ENCODE measurements at regions not wholly inside any gene's neighbourhood (a gene's known extent, or its start where the extent isn't known, plus 50 kb on each side); places are given as distances from the start of the nearest gene placed in this dataset.

DNA sequence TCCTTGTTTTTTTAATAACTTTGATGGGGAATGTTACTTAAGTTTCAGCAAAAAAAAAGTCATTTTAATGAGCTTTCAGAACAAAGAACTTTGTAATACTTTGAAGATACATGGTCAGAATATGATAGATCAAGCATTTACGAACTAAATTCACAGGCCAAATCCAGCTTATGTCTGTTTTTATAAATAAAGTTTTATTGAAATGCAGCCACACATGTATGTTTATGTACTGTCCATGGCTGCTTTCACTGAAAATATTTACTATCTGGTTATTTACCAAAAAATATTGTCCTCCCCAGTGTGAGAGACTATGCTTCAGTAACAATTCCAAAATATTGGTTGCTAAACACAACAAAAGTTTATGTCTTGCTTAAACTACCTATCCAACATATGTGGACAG is 366.7 kb downstream of the PIK3R1 start:
- Histone ChIP-seq H3K27me3 (replicated peaks in 1 of 7) (no peaks in the 10 kb centered on the region), H3K27ac (no peak overlapping the region), H3K4me1 (no peaks in the 10 kb centered on the region), H3K4me3 (no peak overlapping the region), H3K36me3 (no peaks in the 10 kb centered on the region), H3K9me3 (peaks cover 0 to 12% (median 5%) of the 10 kb centered on the region in 8 donors)
- TF ChIP-seq, protein P1, sequence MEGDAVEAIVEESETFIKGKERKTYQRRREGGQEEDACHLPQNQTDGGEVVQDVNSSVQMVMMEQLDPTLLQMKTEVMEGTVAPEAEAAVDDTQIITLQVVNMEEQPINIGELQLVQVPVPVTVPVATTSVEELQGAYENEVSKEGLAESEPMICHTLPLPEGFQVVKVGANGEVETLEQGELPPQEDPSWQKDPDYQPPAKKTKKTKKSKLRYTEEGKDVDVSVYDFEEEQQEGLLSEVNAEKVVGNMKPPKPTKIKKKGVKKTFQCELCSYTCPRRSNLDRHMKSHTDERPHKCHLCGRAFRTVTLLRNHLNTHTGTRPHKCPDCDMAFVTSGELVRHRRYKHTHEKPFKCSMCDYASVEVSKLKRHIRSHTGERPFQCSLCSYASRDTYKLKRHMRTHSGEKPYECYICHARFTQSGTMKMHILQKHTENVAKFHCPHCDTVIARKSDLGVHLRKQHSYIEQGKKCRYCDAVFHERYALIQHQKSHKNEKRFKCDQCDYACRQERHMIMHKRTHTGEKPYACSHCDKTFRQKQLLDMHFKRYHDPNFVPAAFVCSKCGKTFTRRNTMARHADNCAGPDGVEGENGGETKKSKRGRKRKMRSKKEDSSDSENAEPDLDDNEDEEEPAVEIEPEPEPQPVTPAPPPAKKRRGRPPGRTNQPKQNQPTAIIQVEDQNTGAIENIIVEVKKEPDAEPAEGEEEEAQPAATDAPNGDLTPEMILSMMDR (IDR thresholded peaks at IDR 0.05 in 8 of 11, conservative IDR thresholded peaks at IDR 0.05 in 3 of 11) = no peak
- TF ChIP-seq POLR2AphosphoS5 (IDR thresholded peaks at IDR 0.05) = no peak
- no peak for TF ChIP-seq POLR2A (IDR thresholded peaks at IDR 0.05)
- intact Hi-C loops (cut with DNase I; ENCODE audit: low total_unique reads) = no loop called here
- WGBS, 5 donors = 45 to 97% (median 81%) methylated on average over 1 of the region's 1 CpG
- DNase-seq = no peak

DNA sequence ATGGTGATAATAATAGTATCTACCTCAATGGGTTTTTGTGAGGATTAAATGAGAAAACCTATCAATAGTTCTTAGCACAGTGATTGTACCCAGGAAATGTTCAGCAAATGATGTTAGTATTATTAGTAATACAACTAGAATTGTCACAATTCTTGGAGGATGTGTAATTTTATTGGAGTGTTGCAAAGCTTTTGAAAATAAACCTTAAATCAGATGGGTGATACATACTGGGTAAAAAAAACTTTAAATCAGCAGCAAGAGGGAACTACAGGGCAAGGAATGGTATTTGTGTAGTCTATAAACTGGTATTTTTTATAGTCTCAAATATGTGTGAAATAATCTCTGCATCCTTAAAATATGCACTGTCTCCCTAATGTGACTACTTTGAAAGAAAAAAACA is 371.6 kb downstream of the PIK3R1 start:
- no peaks in the 10 kb centered on the region for H3K27me3 ChIP-seq (replicated peaks in 1 of 7)
- intact Hi-C loops (cut with DNase I; ENCODE audit: low total_unique reads) = no loop called here

DNA sequence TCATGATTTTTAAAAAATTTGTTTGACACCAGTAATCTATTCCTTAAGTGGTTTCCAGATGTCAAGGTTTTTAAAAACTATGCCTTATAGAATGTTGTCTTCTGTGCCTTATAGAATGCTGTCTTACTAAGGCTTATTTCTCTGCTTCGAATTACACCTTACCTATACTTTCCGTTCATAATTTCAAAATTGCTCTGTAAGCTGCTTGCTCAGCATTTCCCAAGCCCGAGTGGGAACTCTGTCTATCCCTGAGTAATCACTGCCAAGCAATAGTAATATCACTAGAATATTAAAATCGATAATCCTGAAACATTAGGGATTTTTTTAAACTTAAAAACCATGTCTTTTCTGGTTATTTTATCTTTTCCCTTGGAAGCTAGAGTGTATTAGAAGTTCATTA is 376.3 kb downstream of the PIK3R1 start:
- DNase-seq = no peak
- no peak for TF ChIP-seq POLR2AphosphoS5 (IDR thresholded peaks at IDR 0.05)
- TF ChIP-seq POLR2A (IDR thresholded peaks at IDR 0.05) = no peak
- TF ChIP-seq, protein P1 (IDR thresholded peaks at IDR 0.05 in 8 of 11, conservative IDR thresholded peaks at IDR 0.05 in 3 of 11) = no peak
- intact Hi-C loops (cut with DNase I; ENCODE audit: low total_unique reads) = no loop called here
- no peak overlapping the region for H3K4me3 ChIP-seq
- no peaks in the 10 kb centered on the region for H3K27me3 ChIP-seq (replicated peaks in 1 of 7)
- no peaks in the 10 kb centered on the region for H3K9me3 ChIP-seq
- H3K4me1 ChIP-seq = no peaks in the 10 kb centered on the region
- no peak overlapping the region for H3K27ac ChIP-seq
- 83 to 91% (median 87%) methylated on average over 4 of the region's 4 CpGs for WGBS, 5 donors
- H3K36me3 ChIP-seq = no peaks in the 10 kb centered on the region

More for the DNA sequence above, 371.6 kb downstream of the PIK3R1 start:
- H3K4me3 ChIP-seq = no peak overlapping the region
- H3K36me3 ChIP-seq = no peaks in the 10 kb centered on the region
- H3K9me3 ChIP-seq = no peaks in the 10 kb centered on the region
- H3K27ac ChIP-seq = no peak overlapping the region
- H3K4me1 ChIP-seq = no peaks in the 10 kb centered on the region
- TF ChIP-seq POLR2A (IDR thresholded peaks at IDR 0.05) (no peak), POLR2AphosphoS5 (IDR thresholded peaks at IDR 0.05) (no peak)
- TF ChIP-seq, protein P1 (IDR thresholded peaks at IDR 0.05 in 8 of 11, conservative IDR thresholded peaks at IDR 0.05 in 3 of 11) = no peak
- DNase-seq = no peak

DNA sequence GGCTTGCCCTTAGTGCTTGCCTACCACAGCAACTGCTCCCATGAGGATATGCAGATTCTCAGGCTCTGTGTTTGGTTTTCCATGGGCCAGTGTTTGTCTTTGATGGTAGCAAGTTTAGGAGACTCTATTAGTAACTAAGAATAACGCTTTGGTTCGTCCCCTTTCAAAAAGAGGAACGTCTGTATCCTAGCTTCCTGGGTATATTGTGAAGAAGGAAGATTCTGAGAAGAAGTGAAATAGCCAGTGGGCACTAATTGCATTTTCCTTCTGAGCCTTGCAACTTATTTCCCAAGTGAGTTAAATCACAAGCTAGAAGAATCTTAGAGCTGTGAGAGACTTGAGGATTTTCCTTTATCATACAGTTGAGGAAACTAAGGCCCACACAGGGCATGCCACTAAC is 376.8 kb downstream of the PIK3R1 start:
- no peak overlapping the region for H3K27ac ChIP-seq

More for the DNA sequence above, 376.8 kb downstream of the PIK3R1 start:
- H3K9me3 ChIP-seq = no peaks in the 10 kb centered on the region
- no peak overlapping the region for H3K4me3 ChIP-seq
- H3K36me3 ChIP-seq = no peaks in the 10 kb centered on the region
- H3K4me1 ChIP-seq = no peaks in the 10 kb centered on the region
- 50 to 70% (median 59%) methylated on average over 3 of the region's 3 CpGs for WGBS, 5 donors
- no peaks in the 10 kb centered on the region for H3K27me3 ChIP-seq (replicated peaks in 1 of 7)
- no peak for DNase-seq
- intact Hi-C loops (cut with DNase I; ENCODE audit: low total_unique reads) = no loop called here
- TF ChIP-seq POLR2A (IDR thresholded peaks at IDR 0.05) = no peak
- TF ChIP-seq, protein P1 (IDR thresholded peaks at IDR 0.05 in 8 of 11, conservative IDR thresholded peaks at IDR 0.05 in 3 of 11) = no peak
- TF ChIP-seq POLR2AphosphoS5 (IDR thresholded peaks at IDR 0.05) = no peak
